Activated T-cell treated with anti-CD3 and anti-CD28 coated beads for 4 hours (primary cell): ENCODE measurements at regions not wholly inside any gene's neighbourhood (a gene's known extent, or its start where the extent isn't known, plus 50 kb on each side); places are given as distances from the start of the nearest gene placed in this dataset.
"Not testable (repeated sequence)": the region's sequence is repeated elsewhere in the genome, so short reads cannot be mapped to it uniquely, and the experiment has no call there.

ENCODE experiments used
- DNase-seq: peaks from one replicate; pipeline ENCODE4 v3.0.0-alpha.2; 2020

DNA sequence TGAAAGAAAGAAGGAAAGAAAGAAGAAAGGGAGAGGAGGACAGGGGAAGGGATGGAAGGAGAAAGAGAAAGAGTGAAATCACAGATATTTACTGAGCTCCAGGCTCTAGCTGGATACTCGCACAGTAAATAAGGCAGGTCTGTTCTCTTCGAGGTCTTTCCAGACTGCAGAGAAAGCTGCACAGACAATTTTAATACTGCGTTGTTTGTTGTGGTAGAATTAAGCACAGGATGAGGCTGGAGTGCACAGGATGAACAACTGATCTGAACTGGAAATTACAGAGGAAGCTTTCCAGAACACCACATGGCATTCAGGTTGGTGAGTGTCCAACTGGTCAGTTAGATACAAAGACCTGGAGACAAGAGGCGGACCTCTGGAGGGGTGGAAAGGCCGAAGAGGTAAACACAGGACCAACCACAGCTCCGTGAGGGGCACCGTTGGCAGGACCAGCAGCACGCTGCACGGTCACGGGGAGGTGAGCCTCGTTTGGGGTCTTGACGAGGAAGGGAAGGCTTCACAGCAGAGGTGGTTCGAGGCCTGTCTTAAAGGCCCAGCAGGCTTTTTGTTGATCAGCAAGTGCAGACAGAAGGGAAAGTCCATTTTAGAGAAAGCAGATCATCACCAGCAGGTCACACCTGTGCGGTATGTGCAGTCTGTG, 121.7 kb downstream of the ATP6V0E2 start:
- DNase-seq: not testable (repeated sequence)

DNA sequence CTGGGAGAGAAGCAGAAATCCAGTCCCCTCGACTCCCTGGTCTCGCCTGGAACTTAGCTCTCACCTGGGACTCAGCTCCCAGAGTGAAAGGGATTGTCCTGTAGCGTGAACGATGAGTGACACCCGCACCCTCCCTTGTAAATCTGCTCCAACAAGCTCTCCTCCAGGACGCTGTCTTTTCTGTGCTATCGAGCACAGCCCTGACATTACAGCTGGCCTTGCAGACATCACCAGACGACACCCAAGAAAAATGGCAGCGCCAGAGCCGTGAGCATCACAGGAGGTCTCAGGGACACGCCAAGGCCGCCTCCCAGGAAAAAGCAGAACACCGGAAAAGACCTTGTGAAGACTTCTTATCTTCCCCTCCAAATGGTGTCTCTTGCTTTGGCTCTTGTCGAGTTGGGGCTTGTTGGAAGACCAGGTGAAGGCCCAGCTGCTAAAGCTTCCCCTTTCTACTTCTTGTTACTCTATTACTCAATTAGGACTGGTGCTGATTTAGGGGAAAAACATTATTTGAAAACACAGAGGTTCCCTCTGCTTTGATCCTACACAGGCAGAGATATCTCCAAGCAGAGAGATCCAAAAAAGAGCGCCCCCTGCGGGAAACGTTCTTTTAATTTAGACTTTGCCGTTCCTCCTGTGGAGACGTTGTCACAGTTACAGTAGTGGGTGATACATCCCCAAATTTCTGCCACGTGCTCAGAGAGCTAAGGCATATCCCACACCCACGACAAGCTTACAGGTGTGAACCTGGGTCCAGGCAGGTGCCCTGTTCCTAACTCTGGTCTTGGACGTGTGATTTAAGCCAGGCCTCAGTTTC, 127.2 kb downstream of the ATP6V0E2 start:
- DNase-seq: not testable (repeated sequence)

DNA sequence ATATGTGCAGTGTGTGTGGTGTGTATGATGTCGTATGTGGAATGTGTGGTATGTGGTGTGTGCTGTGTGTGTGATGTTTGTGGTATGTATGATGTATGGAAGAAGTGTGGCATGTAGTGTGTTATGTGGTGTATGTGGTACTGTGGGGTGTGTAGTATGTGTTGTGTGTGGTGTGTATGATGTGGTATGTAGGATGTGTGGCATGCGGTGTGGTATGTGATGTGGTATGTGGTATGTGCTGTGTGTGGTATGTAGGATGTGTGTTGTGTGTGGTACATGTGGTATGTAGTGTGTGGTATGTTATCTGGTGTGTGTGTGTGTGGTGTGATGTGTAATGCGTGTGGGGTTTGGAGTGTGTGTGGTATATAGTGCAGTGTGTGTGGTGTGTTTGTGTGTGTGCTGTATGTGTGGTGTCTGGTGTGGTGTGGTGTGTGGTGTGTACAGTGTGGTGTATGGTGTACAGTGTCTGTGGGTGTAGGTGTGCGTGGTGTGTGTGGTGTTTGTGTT, 129.6 kb downstream of the ATP6V0E2 start:
- DNase-seq: no peak

DNA sequence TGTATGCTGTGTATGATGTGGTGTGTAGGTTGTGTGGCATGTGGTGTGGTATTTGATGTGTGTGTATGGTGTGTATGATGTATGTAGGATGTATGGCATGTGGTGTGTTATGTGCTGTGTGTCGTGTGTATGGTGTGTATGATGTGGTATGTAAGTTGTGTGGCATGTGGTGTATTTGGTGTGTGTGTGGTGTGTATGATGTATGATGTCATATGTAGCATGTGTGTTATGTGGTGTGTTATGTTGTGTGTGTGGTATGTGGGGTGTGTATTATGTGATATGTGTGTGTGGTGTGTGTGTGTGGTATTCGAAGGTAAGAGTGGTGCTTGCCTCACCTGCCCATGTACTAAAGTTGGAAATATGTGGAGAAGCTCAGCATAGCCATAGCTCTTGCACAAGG, 130.2 kb downstream of the ATP6V0E2 start:
- not testable (repeated sequence) for DNase-seq

DNA sequence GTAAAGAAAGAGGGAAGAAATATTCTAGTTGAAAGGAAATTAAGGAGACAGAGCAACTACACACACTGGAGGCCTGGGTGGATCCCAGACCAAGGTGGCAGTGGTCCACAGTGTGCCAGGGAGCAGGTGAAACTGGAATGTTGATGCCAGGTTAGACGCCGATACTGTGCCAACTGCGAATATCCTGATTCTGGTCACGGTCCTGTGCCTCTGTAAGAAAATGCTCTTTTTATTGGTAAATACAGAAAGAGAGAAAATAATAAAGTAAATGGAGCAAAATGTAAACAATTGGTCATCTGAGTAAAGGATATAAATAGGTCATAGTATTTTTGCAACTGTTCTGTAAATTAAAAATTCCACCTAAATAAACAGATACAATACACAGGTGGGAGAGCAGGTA, 131.1 kb downstream of the ATP6V0E2 start:
- DNase-seq: not testable (repeated sequence)

DNA sequence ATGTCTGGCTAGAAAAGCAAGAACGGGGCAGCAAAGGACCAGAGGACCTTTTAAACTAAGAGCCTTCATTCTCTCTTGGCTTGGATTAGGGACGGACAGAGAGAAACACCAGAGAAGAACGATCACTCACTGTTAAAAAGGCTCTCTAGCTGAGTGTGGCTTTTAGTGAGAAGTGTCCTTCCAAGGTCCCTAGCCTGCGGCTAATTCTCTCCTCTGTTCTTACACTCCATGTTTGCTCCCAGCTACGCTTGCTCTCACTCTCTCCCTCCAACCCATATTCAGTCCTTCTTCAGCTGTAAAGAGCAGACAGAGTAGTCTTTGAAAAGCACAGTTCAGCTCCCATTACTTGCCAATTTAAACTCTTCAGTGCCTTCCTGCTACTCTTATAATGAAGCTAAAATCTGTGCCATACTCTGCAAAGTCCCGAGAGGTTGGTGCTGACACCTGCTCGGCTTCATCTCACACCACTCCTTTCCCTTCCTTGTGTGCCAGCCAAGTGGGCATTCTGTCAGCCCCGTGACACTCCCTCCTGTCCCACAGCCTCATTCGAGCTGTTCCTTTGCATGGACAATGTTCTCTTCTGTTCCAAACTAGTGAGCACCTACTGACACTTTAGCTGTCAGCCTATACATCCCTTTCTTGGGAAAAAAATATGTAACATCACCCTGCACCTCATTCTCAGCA, 136.0 kb downstream of the ATP6V0E2 start:
- DNase-seq: not testable (repeated sequence)

DNA sequence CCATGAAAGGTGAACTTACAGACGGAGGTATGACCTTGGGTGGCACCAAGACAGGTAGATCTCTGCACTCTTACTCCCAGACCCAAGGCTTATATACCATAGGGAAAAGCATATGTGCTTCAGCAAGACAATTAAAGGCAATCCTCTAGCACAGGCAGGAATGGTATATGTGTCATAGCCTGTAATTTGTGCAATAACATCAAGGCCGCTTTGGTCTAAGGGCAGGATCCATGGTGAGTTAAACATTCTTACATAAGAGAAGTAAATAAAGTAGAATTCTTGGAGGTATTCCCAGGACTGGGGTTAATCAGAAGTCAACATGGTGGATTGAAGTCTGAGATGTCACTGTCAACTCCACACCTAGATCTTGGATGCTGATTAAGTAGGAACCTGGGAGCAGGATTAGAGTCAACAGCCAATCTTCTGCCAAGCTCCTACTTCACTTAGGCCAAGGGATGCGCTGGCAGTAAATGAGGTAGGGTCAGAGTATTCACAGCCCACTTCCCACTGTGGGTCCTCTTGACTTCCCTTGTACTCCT, 143.0 kb downstream of the ATP6V0E2 start:
- not testable (repeated sequence) for DNase-seq

DNA sequence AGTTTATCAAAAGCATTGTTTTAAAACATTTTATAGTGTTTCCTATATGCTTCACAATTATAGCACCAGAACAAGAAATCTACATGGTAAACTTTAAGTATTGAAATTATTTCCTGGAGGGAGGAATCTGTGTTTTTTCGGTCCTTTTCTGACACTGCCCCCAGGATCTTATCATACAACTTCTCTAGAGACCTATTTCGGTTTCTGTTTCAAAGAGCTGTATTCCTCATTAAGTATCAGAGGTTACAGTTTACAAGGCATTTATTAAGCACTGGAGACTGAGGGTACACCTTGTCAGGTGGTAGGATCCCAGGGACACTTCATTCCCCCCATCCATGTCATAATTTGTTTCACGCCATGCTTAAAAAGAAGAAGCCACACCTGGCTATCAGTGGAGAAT, 146.4 kb downstream of the ATP6V0E2 start:
- DNase-seq: not testable (repeated sequence)

DNA sequence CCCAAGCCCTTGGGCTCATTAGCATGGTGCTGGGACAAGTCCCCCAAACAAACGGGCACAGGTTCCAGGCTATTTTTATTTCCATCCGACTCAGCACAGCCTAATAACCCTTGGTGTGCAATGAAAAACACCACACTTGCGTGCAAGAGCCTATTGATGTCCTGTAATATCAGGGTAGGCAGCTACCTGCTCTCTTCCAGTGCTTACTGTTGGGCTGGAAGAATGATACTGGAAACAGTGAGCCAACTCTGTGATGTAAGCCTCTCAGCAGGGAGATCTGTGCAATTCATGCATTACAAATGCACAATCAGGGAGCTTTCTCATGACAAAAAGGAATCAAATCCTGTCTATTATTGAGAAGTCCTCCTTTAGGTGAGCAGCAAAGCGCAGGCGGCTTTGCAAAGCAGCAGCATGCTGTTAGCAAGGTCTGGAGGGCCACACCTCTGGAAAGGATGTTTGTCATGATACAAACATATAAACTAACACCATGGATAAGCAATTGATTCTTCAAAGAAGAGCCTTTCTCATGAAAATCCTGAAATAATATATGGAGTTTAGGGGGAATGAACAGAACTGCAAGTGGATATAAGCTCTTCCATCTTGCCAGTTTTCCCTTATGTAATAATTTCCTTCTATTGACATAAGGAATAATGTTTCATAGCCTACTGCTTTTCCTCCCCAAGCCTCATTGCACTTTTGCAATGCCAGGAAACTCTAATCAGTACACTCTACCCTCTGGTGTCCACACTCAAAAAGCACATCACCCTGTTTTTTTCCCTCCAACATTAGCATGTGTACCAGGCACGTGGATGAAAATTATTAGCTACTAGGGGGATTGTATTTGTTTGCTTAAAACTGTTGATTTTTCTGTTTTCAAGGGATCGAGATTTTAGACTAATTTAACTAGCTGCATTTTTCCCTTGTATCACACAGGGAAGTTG, 151.1 kb downstream of the ATP6V0E2 start:
- DNase-seq: not testable (repeated sequence)

DNA sequence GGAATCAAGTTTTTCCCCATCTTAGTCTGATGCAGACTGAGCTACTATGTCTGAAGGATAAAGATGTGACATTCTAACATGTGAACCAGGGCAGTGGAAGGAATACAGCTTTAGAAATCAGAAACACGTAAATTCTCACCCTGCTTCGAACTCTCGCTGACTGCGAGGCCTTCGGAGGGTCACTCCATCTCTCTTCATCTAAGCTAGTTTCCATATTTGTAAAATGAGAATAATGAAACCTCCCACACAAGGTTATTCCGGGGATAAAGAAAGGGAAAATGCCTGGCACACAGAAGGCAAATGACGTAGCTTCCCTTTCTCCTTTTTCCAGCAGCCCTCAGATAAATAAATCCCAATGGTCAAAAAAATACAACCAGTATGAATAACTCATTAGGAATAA, 152.0 kb downstream of the ATP6V0E2 start:
- DNase-seq: not testable (repeated sequence)

DNA sequence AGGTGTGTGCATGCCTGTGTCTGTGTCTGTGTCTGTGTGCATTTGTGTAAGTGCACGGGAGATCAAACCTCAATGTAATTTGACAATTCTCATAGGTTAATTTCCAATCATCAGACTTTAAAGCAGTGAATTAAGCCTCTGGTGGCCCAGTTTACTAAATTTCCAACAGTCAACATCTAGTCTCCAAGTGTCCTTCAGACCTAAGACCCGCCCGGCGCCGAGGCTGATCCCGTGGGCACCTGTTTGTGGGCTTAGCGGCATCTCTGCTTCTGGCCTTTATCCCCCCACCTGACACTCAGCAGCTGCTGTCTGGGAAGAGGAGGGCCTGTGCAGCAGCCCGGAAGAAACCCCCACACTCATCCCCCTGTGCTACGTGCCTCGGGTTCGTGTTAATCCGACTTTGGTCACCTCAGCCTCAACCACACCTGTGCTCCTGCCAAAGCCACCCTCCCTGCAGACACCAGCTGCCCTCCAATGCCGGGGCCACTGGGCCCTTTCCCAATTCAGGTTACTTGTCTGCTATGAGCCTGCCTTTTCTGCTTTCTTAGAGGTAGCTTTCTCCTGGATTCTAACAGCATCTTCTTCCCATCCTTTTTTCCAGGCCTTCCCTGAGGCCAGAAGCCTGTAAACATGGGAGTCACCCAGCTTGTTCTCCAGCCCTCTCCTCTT, 154.7 kb downstream of the ATP6V0E2 start:
- not testable (repeated sequence) for DNase-seq

DNA sequence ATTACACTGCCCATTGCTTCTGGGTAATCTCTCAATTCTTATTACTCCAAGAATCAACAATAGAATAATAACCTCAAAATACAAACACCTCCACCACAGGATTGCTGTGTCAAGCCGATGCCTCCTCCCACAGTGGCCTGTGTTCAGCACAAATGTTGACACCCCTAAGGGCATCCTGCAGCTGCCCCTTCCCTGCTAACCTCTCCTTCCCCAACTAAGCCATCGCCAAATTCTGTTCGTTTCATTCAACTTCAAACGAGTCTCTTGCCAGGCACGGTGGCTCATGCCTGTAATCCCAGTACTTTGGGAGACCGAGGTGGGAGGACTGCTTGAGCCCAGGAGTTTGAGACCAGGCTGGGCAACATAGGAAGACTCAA, 155.2 kb downstream of the ATP6V0E2 start:
- DNase-seq: not testable (repeated sequence)

DNA sequence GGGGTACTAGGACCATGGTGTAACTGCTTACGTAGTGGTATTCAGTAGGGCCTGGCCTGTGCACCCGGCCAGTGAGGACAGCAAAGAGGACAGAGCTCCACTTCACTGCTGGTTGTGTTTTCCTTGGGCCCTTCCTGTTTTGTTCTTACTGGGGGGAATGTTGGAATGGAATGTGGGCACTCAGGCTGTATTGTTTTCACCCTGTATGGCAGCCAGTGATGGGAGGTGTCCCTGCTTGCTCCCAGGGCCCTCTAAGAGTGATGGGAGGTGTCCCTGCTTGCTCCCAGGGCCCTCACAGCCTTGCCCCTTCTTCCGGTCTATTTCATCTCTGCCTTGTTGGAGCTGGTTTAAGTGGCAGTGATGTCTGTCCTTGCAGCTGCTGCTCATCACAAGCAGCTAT, 158.0 kb downstream of the ATP6V0E2 start:
- not testable (repeated sequence) for DNase-seq

DNA sequence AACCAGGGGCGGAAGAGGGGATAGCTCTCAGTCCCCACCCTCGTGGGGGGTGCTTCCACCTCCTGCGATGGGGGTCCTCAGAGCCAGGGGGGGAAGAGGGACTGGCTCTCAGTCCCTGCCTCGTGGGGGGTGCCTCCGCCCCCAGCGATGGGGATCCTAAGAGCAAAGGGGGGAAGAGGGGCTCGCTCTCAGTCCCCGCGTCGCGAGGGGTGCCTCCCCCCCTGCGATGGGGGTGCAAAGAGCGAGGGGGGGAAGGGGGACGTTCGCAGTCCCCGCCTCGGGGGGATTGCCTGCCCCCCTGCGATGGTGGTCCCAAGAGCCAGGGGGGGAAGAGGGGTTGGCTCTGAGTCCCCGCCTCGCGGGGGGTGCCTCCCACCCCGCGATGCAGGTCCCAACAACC, 159.9 kb downstream of the ATP6V0E2 start:
- not testable (repeated sequence) for DNase-seq

DNA sequence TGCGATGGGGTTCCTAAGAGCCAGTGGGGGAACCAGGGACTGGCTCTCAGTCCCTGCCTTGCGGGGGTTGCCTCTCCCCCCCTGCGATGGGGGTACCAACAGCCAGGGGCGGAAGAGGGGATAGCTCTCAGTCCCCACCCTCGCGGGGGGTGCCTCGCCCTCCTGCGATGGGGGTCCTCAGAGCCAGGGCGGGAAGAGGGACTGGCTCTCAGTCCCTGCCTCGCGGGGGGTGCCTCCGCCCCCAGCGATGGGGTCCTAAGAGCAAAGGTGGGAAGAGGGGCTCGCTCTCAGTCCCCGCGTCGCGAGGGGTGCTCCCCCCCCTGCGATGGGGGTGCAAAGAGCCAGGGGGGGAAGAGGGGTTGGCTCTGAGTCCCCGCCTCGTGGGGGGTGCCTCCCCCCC, 162.0 kb downstream of the ATP6V0E2 start:
- DNase-seq: not testable (repeated sequence)

DNA sequence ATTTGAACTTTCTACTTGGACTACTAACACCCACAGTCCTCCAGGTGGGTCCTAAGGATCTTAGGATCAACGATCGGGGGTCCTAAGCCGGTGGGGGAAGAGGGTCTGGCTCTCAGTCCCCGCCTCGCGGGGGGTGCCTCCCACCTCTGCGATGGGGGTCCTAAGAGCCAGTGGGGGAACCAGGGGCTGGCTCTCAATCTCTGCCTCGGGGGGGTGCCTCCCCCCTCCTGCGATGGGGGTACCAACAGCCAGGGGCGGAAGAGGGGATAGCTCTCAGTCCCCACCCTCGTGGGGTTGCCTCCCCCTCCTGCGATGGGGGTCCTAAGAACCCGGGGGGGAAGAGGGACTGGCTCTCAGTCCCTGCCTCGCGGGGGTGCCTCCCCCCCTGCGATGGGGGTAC, 165.3 kb downstream of the ATP6V0E2 start:
- not testable (repeated sequence) for DNase-seq

DNA sequence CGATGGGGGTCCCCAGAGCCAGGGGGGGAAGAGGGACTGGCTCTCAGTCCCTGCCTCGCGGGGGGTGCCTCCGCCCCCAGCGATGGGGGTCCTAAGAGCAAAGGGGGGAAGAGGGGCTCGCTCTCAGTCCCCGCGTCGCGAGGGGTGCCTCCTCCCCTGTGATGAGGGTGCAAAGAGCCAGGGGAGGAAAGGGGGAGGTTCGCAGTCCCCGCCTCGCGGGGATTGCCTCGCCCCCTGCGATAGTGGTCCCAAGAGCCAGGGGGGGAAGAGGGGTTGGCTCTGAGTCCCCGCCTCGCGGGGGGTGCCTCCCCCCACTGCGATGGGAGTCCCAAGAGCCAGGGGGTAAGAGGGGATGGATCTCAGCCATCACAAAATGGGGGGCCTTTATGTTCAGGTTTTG, 168.5 kb downstream of the ATP6V0E2 start:
- DNase-seq: not testable (repeated sequence)

DNA sequence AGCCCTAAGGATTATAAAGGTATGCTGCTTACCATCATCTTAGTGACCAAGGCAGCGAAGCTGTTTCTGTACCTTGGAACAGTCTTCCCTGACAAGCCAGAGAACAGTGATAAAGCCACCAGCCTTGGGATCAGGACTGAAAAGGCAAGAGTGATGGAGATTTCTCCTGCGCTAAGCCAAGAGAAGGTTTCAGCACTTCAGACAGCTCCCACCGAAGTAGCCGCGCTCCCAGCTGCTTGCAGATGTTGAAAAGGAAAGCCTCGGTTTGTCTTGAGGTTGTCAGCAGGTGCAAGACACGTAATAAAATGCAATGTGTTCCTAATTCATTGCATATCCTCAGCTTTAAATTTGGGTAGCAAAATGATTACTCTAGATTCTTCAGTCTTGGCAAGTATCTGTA, 171.0 kb downstream of the ATP6V0E2 start:
- not testable (repeated sequence) for DNase-seq

DNA sequence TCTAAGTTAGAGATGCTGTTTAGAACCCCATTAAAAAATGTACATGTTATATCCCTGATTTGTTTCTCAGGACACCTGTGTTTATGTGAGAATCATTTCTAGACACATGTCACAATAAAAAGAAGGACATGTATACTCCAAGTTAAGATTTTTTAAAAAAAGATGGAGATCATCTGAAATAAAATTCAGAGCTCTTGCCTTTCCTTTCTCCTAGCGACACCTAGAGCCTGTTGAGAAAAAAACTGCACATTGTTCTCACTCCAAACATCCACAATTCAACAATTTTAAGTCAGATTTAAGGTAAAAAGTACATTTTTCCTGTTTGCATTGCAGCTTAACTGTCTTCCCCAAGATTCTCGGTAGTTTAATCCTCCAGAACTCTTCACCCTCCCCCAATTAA, 171.8 kb downstream of the ATP6V0E2 start:
- DNase-seq: not testable (repeated sequence)

DNA sequence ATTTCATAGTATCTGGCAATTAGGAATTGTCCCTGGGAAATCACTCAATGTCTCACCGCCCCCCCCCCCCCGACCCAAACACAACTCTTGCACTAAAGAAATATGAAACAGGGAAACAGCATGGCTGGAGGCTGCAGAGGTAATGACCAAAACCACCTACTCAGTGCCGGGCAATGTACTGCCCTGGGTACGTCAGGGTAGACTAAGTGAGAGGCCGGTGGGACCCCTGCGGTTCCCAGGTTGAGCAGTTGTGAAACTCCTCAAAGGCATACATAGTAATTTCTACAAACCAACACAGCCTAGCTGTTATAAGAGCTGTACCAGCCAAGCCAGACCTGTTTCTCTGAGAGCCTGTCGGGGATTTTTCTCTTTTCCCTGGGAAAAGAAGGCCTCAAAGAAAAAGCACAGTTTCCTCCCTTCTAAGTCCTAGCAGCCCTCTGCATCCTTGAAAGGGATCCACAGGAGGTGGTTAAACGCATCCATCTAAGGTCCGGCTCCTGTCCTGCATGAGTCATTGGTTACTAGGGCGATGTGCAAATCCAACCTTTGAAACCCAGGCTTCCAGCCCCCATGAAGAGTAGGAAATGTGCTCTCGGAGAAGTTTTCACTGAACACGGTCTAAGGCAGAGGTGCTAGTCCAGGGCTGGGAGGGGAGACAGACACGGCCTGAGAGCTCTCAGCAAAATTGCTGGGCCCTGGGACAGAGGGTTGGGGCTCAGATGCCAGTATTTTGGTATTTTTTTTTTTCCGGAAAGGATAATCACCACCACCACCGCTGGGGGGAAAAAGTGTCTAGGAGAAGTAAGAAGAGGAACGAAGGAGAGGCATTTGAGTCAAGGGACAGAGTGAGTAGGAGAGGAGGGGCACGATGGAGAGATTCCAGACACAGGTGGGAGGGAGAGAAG, 172.8 kb downstream of the ATP6V0E2 start:
- DNase-seq: not testable (repeated sequence)
